Liver (tissue), 8 donors: ENCODE measurements at regions not wholly inside any gene's neighbourhood (a gene's known extent, or its start where the extent isn't known, plus 50 kb on each side); places are given as distances from the start of the nearest gene placed in this dataset.

Experiments
- DNase-seq: peaks from one replicate; pipeline ENCODE4 v3.0.0-alpha.2; 2017; ENCODE audit warnings: low spot score
- H3K27ac ChIP-seq, 2 donors: one replicate each; pipeline ENCODE4 v1.7.0; 2013; ENCODE audit warnings: inconsistent platforms in 2 of 2, low read length in 2 of 2, control low read depth in 1 of 2, low read depth in 1 of 2, mild to moderate bottlenecking in 1 of 2
- H3K27me3 ChIP-seq, 4 donors: one replicate each; pipeline versions ENCODE4 v1.6.1 to v1.7.0; 2013; ENCODE audit warnings: low read length in 3 of 4, inconsistent platforms in 1 of 4, mild to moderate bottlenecking in 1 of 4, moderate library complexity in 1 of 4; ENCODE audit not compliant: control insufficient read depth in 4 of 4, insufficient read depth in 4 of 4
- H3K36me3 ChIP-seq, 4 donors: one replicate each; pipeline versions ENCODE4 v1.6.1 to v1.7.0; 2013; ENCODE audit warnings: low read length in 3 of 4, mild to moderate bottlenecking in 3 of 4, low read depth in 1 of 4, moderate library complexity in 1 of 4; ENCODE audit not compliant: control insufficient read depth in 4 of 4, insufficient read depth in 3 of 4
- H3K4me1 ChIP-seq, 4 donors: one replicate each; pipeline versions ENCODE4 v1.6.1 to v1.7.0; 2013; ENCODE audit warnings: low read length in 3 of 4, mild to moderate bottlenecking in 3 of 4, moderate library complexity in 1 of 4; ENCODE audit not compliant: control insufficient read depth in 4 of 4, insufficient read depth in 4 of 4
- H3K4me3 ChIP-seq, 3 donors: one replicate each; pipeline versions ENCODE4 v1.6.1 to v1.7.0; 2013; ENCODE audit warnings: low read length in 3 of 3, control low read depth in 1 of 3, low read depth in 1 of 3, mild to moderate bottlenecking in 1 of 3
- H3K9ac ChIP-seq, 2 donors: one replicate each; pipeline ENCODE4 v1.7.0; 2013; ENCODE audit warnings: low read length in 2 of 2, mild to moderate bottlenecking in 2 of 2, moderate library complexity in 2 of 2, control low read depth in 1 of 2, low read depth in 1 of 2
- H3K9me3 ChIP-seq, 4 donors: one replicate each; pipeline versions ENCODE4 v1.6.1 to v1.7.0; 2013; ENCODE audit warnings: low read length in 3 of 4; ENCODE audit not compliant: control insufficient read depth in 4 of 4
- CTCF ChIP-seq: fragments of 150-350 bp; IDR thresholded peaks from 2 replicates; pipeline ENCODE4 v1.5.1; 2017; ENCODE audit warnings: improper control_type of control experiment, low read depth, low read length; ENCODE audit not compliant: missing input control
- EGR1 ChIP-seq, 2 donors: IDR thresholded peaks; 2 replicates each; pipeline ENCODE4 v1.6.1; 2016 to 2018; ENCODE audit warnings: antibody characterized with exemption in 2 of 2, low read depth in 2 of 2
- FOXA1 ChIP-seq: IDR thresholded peaks from 2 replicates; pipeline ENCODE4 v1.6.1; 2016; ENCODE audit warnings: antibody characterized with exemption
- FOXA2 ChIP-seq: IDR thresholded peaks from 2 replicates; pipeline ENCODE4 v1.6.1; 2016; ENCODE audit warnings: antibody characterized with exemption
- GABPA ChIP-seq, 2 donors: IDR thresholded peaks in 1 of 2; conservative IDR thresholded peaks in 1 of 2; 2 replicates each; pipeline ENCODE4 v1.6.1; 2016; ENCODE audit warnings: antibody characterized with exemption in 2 of 2, mild to moderate bottlenecking in 1 of 2, moderate library complexity in 1 of 2
- HNF4G ChIP-seq: IDR thresholded peaks from 2 replicates; pipeline ENCODE4 v1.6.1; 2016; ENCODE audit warnings: antibody characterized with exemption
- JUND ChIP-seq, 2 donors: IDR thresholded peaks; 2 replicates each; pipeline ENCODE4 v1.6.1; 2016; ENCODE audit warnings: antibody characterized with exemption in 2 of 2
- RAD21 ChIP-seq, 2 donors: IDR thresholded peaks; 2 replicates each; pipeline ENCODE4 v1.6.1; 2016; ENCODE audit warnings: antibody characterized with exemption in 2 of 2, mild to moderate bottlenecking in 2 of 2
- RXRA ChIP-seq, 2 donors: IDR thresholded peaks; 2 replicates each; pipeline ENCODE4 v1.6.1; 2017 to 2018; ENCODE audit warnings: antibody characterized with exemption in 2 of 2, mild to moderate bottlenecking in 1 of 2
- SP1 ChIP-seq: IDR thresholded peaks from 2 replicates; pipeline ENCODE4 v1.6.1; 2018; ENCODE audit warnings: antibody characterized with exemption, mild to moderate bottlenecking
- TAF1 ChIP-seq: conservative IDR thresholded peaks from 2 replicates; pipeline ENCODE4 v1.6.1; 2016; ENCODE audit warnings: antibody characterized with exemption, mild to moderate bottlenecking
- YY1 ChIP-seq: IDR thresholded peaks from 2 replicates; pipeline ENCODE4 v1.6.1; 2016; ENCODE audit warnings: antibody characterized with exemption, mild to moderate bottlenecking
- WGBS: extraction: QIAGEN DNeasy Blood & Tissue Kit; methylation state at CpG from one replicate; pipeline ENCODE4 v1.1.7; 2013; 5-methylcytosine and 5-hydroxymethylcytosine counted together
- TF ChIP-seq, protein P1 (sequence below): IDR thresholded peaks from 2 replicates; pipeline ENCODE4 v1.6.1; 2016; ENCODE audit warnings: antibody characterized with exemption
- donor health status: healthy.
- donor health status: healthy.
- donor health status: healthy.
- donor health status: healthy.
- donor health status: healthy.

DNA sequence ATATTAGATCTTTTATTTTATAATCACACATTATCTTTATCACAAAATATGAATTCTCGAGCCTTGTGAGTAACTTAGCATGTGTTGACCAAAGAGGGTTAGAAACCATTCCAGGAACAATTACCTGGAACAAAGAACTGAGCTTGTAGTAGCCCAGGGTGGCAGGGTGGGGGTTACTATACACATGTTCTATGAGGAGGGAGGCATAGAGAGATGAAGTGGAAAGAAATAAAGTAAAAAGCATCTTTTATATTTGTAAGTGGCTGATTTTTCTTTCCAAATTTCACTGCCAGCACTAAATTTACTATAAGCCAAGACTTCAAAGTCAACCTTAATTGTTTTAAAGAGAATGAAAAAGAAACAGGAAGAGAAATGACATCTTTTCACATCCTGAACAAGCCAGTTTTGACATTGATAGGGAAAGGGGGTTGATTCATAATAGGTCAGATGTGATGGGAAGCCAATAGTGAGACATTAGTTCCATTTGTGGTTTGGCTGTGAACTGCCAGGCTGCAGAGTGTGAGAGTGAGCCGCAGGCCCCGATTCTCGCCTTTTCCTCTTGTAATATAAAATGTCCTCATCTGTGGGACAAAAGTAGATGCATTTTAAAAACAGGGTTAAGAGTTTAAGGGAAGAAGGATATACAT, 52.7 kb upstream of the MYB start:
- H3K4me3 ChIP-seq, result no peak overlapping the region
- H3K4me1 ChIP-seq, result peaks cover 0 to 6% (median 0%) of the 10 kb centered on the region in 4 donors
- no peaks in the 10 kb centered on the region for H3K36me3 ChIP-seq
- no peak for DNase-seq
- H3K9me3 ChIP-seq, result no peaks in the 10 kb centered on the region
- no peak overlapping the region for H3K27ac ChIP-seq
- TF ChIP-seq, protein P1, sequence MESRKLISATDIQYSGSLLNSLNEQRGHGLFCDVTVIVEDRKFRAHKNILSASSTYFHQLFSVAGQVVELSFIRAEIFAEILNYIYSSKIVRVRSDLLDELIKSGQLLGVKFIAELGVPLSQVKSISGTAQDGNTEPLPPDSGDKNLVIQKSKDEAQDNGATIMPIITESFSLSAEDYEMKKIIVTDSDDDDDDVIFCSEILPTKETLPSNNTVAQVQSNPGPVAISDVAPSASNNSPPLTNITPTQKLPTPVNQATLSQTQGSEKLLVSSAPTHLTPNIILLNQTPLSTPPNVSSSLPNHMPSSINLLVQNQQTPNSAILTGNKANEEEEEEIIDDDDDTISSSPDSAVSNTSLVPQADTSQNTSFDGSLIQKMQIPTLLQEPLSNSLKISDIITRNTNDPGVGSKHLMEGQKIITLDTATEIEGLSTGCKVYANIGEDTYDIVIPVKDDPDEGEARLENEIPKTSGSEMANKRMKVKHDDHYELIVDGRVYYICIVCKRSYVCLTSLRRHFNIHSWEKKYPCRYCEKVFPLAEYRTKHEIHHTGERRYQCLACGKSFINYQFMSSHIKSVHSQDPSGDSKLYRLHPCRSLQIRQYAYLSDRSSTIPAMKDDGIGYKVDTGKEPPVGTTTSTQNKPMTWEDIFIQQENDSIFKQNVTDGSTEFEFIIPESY, result no peak
- TF ChIP-seq HNF4G (no peak), RAD21 (IDR thresholded peaks at IDR 0.05) (no peak), CTCF (no peak), RXRA (IDR thresholded peaks at IDR 0.05) (no peak), EGR1 (IDR thresholded peaks at IDR 0.05; ENCODE audit: low read depth in 2 of 2) (no peak), TAF1 (no peak), GABPA (IDR thresholded peaks at IDR 0.05 in 1 of 2, conservative IDR thresholded peaks at IDR 0.05 in 1 of 2) (no peak), FOXA2 (no peak), SP1 (no peak), FOXA1 (no peak)
- no peak overlapping the region for H3K9ac ChIP-seq
- WGBS, result 84% methylated on average over 4 of the region's 4 CpGs
- H3K27me3 ChIP-seq, result no peaks in the 10 kb centered on the region

- Histone ChIP-seq H3K27ac (no peak overlapping the region), H3K9me3 (no peaks in the 10 kb centered on the region), H3K9ac (no peak overlapping the region), H3K4me1 (peaks cover 3 to 15% (median 5%) of the 10 kb centered on the region in 4 donors), H3K27me3 (no peaks in the 10 kb centered on the region), H3K36me3 (no peaks in the 10 kb centered on the region), H3K4me3 (no peak overlapping the region)
- WGBS, result 98% methylated on average over 1 of the region's 1 CpG
- no peak for DNase-seq
- TF ChIP-seq SP1 (no peak), CTCF (no peak), JUND (IDR thresholded peaks at IDR 0.05) (no peak), RAD21 (IDR thresholded peaks at IDR 0.05) (no peak), YY1 (no peak), FOXA2 (no peak), HNF4G (no peak)
These were observed 54.4 kb upstream of the MYB start for GRCh38 chr6:135126729-135127128.
